Ishikawa (cell line): ENCODE measurements at regions not wholly inside any gene's neighbourhood (a gene's known extent, or its start where the extent isn't known, plus 50 kb on each side); places are given as distances from the start of the nearest gene placed in this dataset.

Experiments used
- EGR1 ChIP-seq: IDR thresholded peaks from 2 replicates; pipeline ENCODE4 v1.6.1; 2012
- EP300 ChIP-seq: IDR thresholded peaks from 2 replicates; pipeline ENCODE4 v1.6.1; 2012; ENCODE audit warnings: borderline replicate concordance
- FOXM1 ChIP-seq: IDR thresholded peaks from 2 replicates; pipeline ENCODE4 v1.6.1; 2012; ENCODE audit warnings: low read depth, borderline replicate concordance
- RAD21 ChIP-seq: IDR thresholded peaks from 2 replicates; pipeline ENCODE4 v1.6.1; 2012; ENCODE audit warnings: low read depth
- TAF1 ChIP-seq: IDR thresholded peaks from 2 replicates; pipeline ENCODE4 v1.6.1; 2012; ENCODE audit warnings: low read depth, mild to moderate bottlenecking
- TCF12 ChIP-seq: IDR thresholded peaks from 2 replicates; pipeline ENCODE4 v1.6.1; 2012; ENCODE audit warnings: low read depth
- TEAD4 ChIP-seq: IDR thresholded peaks from 2 replicates; pipeline ENCODE4 v1.6.1; 2012
- YY1 ChIP-seq: IDR thresholded peaks from 2 replicates; pipeline ENCODE4 v1.6.1; 2012; ENCODE audit warnings: low read depth
- TF ChIP-seq, protein P1 (sequence below): IDR thresholded peaks from 2 replicates; pipeline ENCODE4 v1.6.1; 2012
- TF ChIP-seq, protein P2 (sequence below): IDR thresholded peaks from 2 replicates; pipeline ENCODE4 v1.6.1; 2012; ENCODE audit warnings: low read depth, mild to moderate bottlenecking
- TF ChIP-seq, protein P3 (sequence below): IDR thresholded peaks from 2 replicates; pipeline ENCODE4 v1.6.1; 2012

DNA sequence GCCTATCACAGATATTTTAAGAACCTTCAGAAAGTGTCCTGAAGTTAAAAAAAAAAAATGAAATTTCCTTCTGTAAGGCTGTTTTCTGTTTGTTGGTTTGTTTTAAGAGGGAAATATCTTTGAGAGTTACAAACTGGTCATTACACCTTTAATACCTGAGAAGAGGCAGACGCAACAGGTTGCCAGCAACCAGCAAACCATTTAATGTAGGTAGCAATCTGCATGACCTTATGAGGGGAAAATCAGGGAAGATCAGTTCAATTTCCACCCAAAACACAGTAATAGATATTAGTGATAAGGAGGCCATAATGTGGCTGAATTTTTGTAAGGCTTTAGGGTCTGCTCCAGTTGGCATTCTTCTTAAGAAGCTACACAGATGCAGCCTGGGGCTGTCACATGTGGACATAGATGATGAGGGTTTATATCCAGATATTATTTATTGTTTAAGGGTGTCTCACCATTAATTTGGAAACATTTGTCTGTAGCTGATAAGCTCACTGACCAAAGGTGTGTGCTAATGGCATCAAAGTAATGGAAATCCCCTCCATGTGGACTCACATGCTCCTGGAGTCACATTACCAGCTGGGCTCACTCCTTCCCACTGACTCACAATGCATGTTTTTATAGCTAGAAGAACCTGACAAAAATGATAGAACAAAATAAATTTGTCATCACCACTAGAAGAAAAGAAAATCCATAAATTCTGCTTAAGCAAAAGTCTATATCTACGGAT lies 83.5 kb upstream of the DTNA start:
- TF ChIP-seq, protein P1, sequence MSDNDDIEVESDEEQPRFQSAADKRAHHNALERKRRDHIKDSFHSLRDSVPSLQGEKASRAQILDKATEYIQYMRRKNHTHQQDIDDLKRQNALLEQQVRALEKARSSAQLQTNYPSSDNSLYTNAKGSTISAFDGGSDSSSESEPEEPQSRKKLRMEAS, result no peak
- TF ChIP-seq FOXM1, result no peak
- no peak for TF ChIP-seq TAF1
- no peak for TF ChIP-seq TCF12
- no peak for TF ChIP-seq EGR1
- TF ChIP-seq TEAD4, result no peak
- TF ChIP-seq YY1, result no peak
- TF ChIP-seq RAD21, result no peak
- no peak for TF ChIP-seq EP300
- TF ChIP-seq, protein P2, sequence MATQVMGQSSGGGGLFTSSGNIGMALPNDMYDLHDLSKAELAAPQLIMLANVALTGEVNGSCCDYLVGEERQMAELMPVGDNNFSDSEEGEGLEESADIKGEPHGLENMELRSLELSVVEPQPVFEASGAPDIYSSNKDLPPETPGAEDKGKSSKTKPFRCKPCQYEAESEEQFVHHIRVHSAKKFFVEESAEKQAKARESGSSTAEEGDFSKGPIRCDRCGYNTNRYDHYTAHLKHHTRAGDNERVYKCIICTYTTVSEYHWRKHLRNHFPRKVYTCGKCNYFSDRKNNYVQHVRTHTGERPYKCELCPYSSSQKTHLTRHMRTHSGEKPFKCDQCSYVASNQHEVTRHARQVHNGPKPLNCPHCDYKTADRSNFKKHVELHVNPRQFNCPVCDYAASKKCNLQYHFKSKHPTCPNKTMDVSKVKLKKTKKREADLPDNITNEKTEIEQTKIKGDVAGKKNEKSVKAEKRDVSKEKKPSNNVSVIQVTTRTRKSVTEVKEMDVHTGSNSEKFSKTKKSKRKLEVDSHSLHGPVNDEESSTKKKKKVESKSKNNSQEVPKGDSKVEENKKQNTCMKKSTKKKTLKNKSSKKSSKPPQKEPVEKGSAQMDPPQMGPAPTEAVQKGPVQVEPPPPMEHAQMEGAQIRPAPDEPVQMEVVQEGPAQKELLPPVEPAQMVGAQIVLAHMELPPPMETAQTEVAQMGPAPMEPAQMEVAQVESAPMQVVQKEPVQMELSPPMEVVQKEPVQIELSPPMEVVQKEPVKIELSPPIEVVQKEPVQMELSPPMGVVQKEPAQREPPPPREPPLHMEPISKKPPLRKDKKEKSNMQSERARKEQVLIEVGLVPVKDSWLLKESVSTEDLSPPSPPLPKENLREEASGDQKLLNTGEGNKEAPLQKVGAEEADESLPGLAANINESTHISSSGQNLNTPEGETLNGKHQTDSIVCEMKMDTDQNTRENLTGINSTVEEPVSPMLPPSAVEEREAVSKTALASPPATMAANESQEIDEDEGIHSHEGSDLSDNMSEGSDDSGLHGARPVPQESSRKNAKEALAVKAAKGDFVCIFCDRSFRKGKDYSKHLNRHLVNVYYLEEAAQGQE, result no peak
- TF ChIP-seq, protein P3, sequence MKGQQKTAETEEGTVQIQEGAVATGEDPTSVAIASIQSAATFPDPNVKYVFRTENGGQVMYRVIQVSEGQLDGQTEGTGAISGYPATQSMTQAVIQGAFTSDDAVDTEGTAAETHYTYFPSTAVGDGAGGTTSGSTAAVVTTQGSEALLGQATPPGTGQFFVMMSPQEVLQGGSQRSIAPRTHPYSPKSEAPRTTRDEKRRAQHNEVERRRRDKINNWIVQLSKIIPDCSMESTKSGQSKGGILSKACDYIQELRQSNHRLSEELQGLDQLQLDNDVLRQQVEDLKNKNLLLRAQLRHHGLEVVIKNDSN, result no peak
